Iris pigment epithelial cell (primary cell): ENCODE measurements at regions not wholly inside any gene's neighbourhood (a gene's known extent, or its start where the extent isn't known, plus 50 kb on each side); places are given as distances from the start of the nearest gene placed in this dataset.

Source experiments
- DNase-seq: peaks from one replicate; pipeline ENCODE4 v3.0.0-alpha.2; 2011; ENCODE audit warnings: low read depth

- no peak for DNase-seq
Observed at GRCh38 chr5:109531262-109531661, 121.5 kb upstream of the PJA2 start.

GRCh38 chr5:109529987-109530386 is 120.2 kb upstream of the PJA2 start:
- no peak for DNase-seq

- DNase-seq = peak; percentile 49
Observed at GRCh38 chr5:109529520-109529919, 119.7 kb upstream of the PJA2 start.

- no peak for DNase-seq
Observed at GRCh38 chr5:109524555-109524954, 114.8 kb upstream of the PJA2 start.

- no peak for DNase-seq
Observed at GRCh38 chr5:109524026-109524425, 114.3 kb upstream of the PJA2 start.

- no peak for DNase-seq
Observed at GRCh38 chr5:109522404-109522803, 112.6 kb upstream of the PJA2 start.

GRCh38 chr5:109519416-109519815 is 109.6 kb upstream of the PJA2 start:
- DNase-seq = no peak

GRCh38 chr5:109516390-109516789 is 106.6 kb upstream of the PJA2 start:
- peak; percentile 15 for DNase-seq

- no peak for DNase-seq
Observed at GRCh38 chr5:109511980-109512734, 102.4 kb upstream of the PJA2 start.

GRCh38 chr5:109506556-109506955 is 96.8 kb upstream of the PJA2 start:
- DNase-seq = no peak

- peak; percentile 3 for DNase-seq
Observed at GRCh38 chr5:109496112-109496511, 86.3 kb upstream of the PJA2 start.

GRCh38 chr5:109487753-109488420 is 78.1 kb upstream of the PJA2 start:
- DNase-seq = no peak

- no peak for DNase-seq
Observed at GRCh38 chr5:109486200-109486804, 76.5 kb upstream of the PJA2 start.

GRCh38 chr5:109485030-109485429 is 75.3 kb upstream of the PJA2 start:
- no peak for DNase-seq

GRCh38 chr5:109484597-109484996 is 74.8 kb upstream of the PJA2 start:
- no peak for DNase-seq

- no peak for DNase-seq
Observed at GRCh38 chr5:109483395-109483971, 73.7 kb upstream of the PJA2 start.

GRCh38 chr5:109482748-109483147 is 73.0 kb upstream of the PJA2 start:
- DNase-seq = no peak

GRCh38 chr5:109479260-109479860 is 69.6 kb upstream of the PJA2 start:
- DNase-seq = peak; percentile 36

- DNase-seq = no peak
Observed at GRCh38 chr5:109478830-109479229, 69.1 kb upstream of the PJA2 start.

- DNase-seq = no peak
Observed at GRCh38 chr5:109476292-109476691, 66.5 kb upstream of the PJA2 start.

GRCh38 chr5:109469896-109470662 is 60.3 kb upstream of the PJA2 start:
- no peak for DNase-seq
